Testis (tissue), 2 donors: ENCODE measurements at regions not wholly inside any gene's neighbourhood (a gene's known extent, or its start where the extent isn't known, plus 50 kb on each side); places are given as distances from the start of the nearest gene placed in this dataset.

Experiments used
- DNase-seq: peaks from one replicate; pipeline ENCODE4 v3.0.0-alpha.2; 2019
- H3K27ac ChIP-seq, 2 donors: fragments of 200-600 bp; sonication (generic); one replicate each; pipeline ENCODE4 v1.5.1; 2019
- H3K27me3 ChIP-seq: fragments of 200-600 bp; sonication (generic); one replicate; pipeline ENCODE4 v1.5.1; 2019
- H3K36me3 ChIP-seq: fragments of 200-600 bp; sonication (generic); one replicate; pipeline ENCODE4 v1.5.1; 2017; ENCODE audit warnings: low read depth; ENCODE audit errors: missing control alignments
- H3K4me1 ChIP-seq: fragments of 200-600 bp; sonication (generic); one replicate; pipeline ENCODE4 v1.5.1; 2019
- H3K4me3 ChIP-seq, 2 donors: fragments of 200-600 bp; sonication (generic); one replicate each; pipeline ENCODE4 v1.5.1; 2017 to 2019
- H3K9me3 ChIP-seq: fragments of 200-600 bp; sonication (generic); one replicate; pipeline ENCODE4 v1.5.1; 2017
- POLR2A ChIP-seq: fragments of 450-650 bp; IDR thresholded peaks from one replicate; pipeline ENCODE4 v1.6.1; 2017; ENCODE audit warnings: antibody characterized with exemption, mild to moderate bottlenecking, moderate library complexity
- WGBS, 2 donors: methylation state at CpG; one replicate each; pipeline ENCODE4 v1.1.5; 2018; 5-methylcytosine and 5-hydroxymethylcytosine counted together
- intact Hi-C: fragments of 100-400 bp; cut with DNase I; formaldehyde crosslinking; loops from one replicate; pipeline ENCODE4 v1.15.1; 2023; ENCODE audit warnings: low total_unique reads
- TF ChIP-seq, protein P1 (sequence below), 3 experiments: fragments of 450-650 bp in 2 of 3; fragments of 200-600 bp in 1 of 3; sonication (generic) in 1 of 3; IDR thresholded peaks; one replicate each; pipeline ENCODE4 v1.5.1; 2016 to 2019; ENCODE audit warnings: antibody characterized with exemption in 3 of 3, mild to moderate bottlenecking in 2 of 3, moderate library complexity in 1 of 3

DNA sequence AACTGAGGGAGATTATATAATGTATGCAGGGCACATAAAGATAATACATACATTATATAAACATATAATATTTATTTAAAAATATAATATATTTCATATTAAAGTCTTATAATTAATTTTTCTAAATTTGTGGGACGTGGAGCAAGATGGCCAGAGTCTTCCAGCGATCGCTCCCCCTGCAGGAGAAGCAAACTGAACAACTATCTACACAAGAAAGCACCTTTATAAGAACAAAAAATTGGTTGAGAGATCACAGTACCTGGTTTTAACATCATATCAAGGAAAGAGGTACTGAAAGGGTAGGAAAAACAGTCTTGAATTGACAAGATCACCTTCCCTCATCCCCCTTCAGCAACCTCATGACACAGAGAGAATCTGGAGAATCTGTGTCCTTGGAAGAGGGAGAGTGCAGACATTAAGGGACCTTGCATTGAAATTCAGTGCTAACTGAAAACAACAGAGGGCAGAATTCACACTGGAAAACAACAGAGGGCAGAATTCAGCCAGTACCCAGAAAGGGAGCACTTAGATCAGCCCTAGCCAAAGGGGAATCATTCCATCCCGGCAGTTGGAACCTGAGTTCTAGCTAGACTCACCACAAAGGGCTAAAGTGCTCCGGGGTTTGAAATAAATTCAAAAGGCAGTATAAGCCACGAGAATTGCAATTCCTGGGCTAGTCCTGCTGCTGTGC is 262.5 kb upstream of the NDST3 start:
- no peak overlapping the region for H3K4me3 ChIP-seq
- 66 to 88% methylated on average over 6 of the region's 6 CpGs for WGBS, 2 donors
- TF ChIP-seq, protein P1, sequence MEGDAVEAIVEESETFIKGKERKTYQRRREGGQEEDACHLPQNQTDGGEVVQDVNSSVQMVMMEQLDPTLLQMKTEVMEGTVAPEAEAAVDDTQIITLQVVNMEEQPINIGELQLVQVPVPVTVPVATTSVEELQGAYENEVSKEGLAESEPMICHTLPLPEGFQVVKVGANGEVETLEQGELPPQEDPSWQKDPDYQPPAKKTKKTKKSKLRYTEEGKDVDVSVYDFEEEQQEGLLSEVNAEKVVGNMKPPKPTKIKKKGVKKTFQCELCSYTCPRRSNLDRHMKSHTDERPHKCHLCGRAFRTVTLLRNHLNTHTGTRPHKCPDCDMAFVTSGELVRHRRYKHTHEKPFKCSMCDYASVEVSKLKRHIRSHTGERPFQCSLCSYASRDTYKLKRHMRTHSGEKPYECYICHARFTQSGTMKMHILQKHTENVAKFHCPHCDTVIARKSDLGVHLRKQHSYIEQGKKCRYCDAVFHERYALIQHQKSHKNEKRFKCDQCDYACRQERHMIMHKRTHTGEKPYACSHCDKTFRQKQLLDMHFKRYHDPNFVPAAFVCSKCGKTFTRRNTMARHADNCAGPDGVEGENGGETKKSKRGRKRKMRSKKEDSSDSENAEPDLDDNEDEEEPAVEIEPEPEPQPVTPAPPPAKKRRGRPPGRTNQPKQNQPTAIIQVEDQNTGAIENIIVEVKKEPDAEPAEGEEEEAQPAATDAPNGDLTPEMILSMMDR (IDR thresholded peaks at IDR 0.05), result no peak
- TF ChIP-seq POLR2A, result no peak
- intact Hi-C loops, result no loop called here
- DNase-seq, result no peak
- H3K36me3 ChIP-seq, result no peaks in the 10 kb centered on the region
- no peaks in the 10 kb centered on the region for H3K9me3 ChIP-seq
- no peaks in the 10 kb centered on the region for H3K27me3 ChIP-seq
- H3K4me1 ChIP-seq, result no peaks in the 10 kb centered on the region
- no peak overlapping the region for H3K27ac ChIP-seq

DNA sequence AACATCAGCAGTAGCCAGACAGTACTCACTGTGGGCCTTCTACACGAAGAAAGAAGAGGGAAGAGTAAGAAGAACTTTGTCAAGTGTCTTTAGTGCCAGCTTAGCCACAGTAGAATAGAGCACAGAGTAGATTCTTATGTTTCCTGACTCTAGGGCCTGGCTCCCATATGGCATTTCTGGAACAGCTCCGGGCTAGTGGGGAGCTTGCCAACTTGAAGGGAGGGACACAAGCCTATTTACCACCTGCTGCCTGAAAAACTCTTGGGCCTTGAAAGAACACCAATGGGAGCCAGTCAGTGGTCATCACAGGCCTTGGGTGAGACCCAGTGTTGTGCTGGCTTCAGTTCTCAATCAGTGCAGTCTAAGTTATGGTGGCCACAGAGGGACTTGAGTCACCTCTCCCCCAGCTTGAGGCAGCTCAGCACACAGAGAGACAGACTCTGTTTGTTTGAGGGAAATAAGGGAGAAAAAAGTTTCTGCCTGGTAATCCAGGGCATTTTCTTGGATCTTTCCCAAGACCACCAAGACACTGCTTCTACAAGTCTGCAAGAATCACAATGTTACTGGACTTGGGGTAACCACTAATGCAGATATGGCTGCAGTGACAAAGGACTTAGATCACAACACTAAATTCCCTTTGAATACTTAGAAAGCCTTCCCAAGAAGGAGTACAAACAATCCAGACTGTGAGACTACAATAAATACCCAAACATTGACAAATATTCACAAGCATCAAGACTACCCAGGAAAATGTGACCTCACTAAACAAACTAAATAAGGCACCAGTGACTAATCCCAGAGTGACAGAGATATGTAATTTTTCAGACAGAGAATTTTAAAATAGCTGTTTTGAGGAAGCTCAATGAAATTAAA is 261.0 kb upstream of the NDST3 start:
- no peaks in the 10 kb centered on the region for H3K4me1 ChIP-seq
- no peak overlapping the region for H3K27ac ChIP-seq
- DNase-seq, result no peak
- 81 to 84% methylated on average over 2 of the region's 2 CpGs for WGBS, 2 donors
- intact Hi-C loops, result no loop called here
- no peaks in the 10 kb centered on the region for H3K27me3 ChIP-seq
- no peak overlapping the region for H3K4me3 ChIP-seq
- no peak for TF ChIP-seq POLR2A
- TF ChIP-seq, protein P1 (IDR thresholded peaks at IDR 0.05), result no peak
- no peaks in the 10 kb centered on the region for H3K36me3 ChIP-seq
- H3K9me3 ChIP-seq, result no peaks in the 10 kb centered on the region

DNA sequence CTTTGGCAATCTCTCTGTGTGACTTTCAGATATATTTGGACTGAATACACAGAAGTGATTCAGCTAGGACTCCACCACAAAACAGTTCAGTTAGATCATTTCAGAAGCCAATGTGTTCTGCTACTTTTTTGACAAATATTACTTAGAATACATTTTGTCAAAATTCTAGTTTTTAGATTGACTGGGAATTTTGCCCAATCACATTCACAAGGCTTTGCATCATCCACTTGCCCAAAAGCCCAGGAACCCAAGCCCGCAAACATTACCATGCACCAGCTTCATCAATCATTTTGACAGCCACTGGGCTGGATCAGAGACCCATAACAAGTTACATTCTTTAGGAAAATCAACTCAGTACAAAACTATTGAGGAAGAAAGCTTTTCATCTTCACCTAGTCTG is 256.6 kb upstream of the NDST3 start:
- no peaks in the 10 kb centered on the region for H3K36me3 ChIP-seq
- 87 to 94% methylated on average over 1 of the region's 1 CpG for WGBS, 2 donors
- H3K27me3 ChIP-seq, result no peaks in the 10 kb centered on the region
- no peaks in the 10 kb centered on the region for H3K4me1 ChIP-seq
- no peak for DNase-seq
- no peak overlapping the region for H3K27ac ChIP-seq
- no peak overlapping the region for H3K4me3 ChIP-seq
- H3K9me3 ChIP-seq, result no peaks in the 10 kb centered on the region
- TF ChIP-seq, protein P1 (IDR thresholded peaks at IDR 0.05), result no peak
- no peak for TF ChIP-seq POLR2A
- intact Hi-C loops, result no loop called here

DNA sequence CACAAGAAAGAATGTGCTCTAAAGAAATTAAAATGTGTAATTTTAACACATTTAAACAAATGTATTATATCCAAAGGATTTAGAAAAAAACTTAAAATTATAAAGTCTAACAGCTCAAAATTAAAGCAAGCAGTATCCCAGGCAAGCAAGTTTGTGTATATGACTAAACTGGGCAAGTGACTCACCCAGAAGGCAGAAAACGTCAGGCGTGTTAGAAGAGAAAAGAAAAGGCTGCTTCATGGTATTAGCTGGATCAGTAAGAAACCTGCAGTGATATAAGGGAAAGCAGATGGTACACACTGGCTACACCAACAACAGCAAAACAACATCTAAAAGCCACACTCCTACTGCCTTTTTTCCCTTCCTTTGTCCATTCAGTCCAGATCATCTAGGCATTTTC is 250.6 kb upstream of the NDST3 start:
- no peaks in the 10 kb centered on the region for H3K9me3 ChIP-seq
- intact Hi-C loops, result no loop called here
- H3K27me3 ChIP-seq, result no peaks in the 10 kb centered on the region
- 58 to 75% methylated on average over 2 of the region's 2 CpGs for WGBS, 2 donors
- no peaks in the 10 kb centered on the region for H3K4me1 ChIP-seq
- H3K4me3 ChIP-seq, result no peak overlapping the region
- no peak for DNase-seq
- no peaks in the 10 kb centered on the region for H3K36me3 ChIP-seq
- H3K27ac ChIP-seq, result no peak overlapping the region
- TF ChIP-seq, protein P1 (IDR thresholded peaks at IDR 0.05), result no peak
- no peak for TF ChIP-seq POLR2A
